ENCODE measurements at regions not wholly inside any gene's neighbourhood (a gene's known extent, or its start where the extent isn't known, plus 50 kb on each side); places are given as distances from the start of the nearest gene placed in this dataset.

DNA sequence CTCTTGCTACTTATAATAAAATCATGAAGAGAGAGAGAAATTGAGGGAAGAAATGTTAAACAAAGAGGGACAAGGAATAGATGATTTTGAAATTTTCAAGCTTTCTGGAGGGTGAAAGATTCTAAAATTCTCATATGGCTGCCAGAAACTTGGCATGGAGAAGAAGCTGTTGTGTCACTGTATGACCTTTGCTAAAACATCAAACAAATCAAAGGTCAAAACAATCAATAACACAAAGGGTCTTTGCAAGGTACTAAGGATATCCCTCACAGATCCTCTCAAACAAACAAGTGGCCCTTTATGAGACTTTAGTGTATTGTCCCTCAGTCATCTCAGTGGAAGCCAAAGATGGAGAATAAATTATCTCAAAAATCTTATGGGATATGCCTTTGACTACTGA, 1039.2 kb upstream of the MIR17HG start:
- H3K9me3 ChIP-seq (ENCODE audit: low read depth) = no peaks in the 10 kb centered on the region
- Mint-ChIP-seq H3K36me3 (no peaks in the 10 kb centered on the region), H3K4me3 (no peak overlapping the region), H3K4me1 (peaks cover 11% of the 10 kb centered on the region), H3K9me3 (peaks cover 16% of the 10 kb centered on the region), H3K27me3 (ENCODE audit: insufficient read depth, low read depth) (no peaks in the 10 kb centered on the region), H3K27ac (peak overlapping the region; percentile 9)
- no peaks in the 10 kb centered on the region for H3K79me2 ChIP-seq (ENCODE audit: low read depth)
- no peaks in the 10 kb centered on the region for H4K20me1 ChIP-seq (ENCODE audit: low read depth)
- H3K27ac ChIP-seq = peak overlapping the region; percentile 65
- no peak overlapping the region for H3K4me3 ChIP-seq
- peaks cover 16% of the 10 kb centered on the region for H3K4me1 ChIP-seq
- TF ChIP-seq EZH2phosphoT487 (IDR thresholded peaks at IDR 0.05) = no peak
- TF ChIP-seq, protein P1, sequence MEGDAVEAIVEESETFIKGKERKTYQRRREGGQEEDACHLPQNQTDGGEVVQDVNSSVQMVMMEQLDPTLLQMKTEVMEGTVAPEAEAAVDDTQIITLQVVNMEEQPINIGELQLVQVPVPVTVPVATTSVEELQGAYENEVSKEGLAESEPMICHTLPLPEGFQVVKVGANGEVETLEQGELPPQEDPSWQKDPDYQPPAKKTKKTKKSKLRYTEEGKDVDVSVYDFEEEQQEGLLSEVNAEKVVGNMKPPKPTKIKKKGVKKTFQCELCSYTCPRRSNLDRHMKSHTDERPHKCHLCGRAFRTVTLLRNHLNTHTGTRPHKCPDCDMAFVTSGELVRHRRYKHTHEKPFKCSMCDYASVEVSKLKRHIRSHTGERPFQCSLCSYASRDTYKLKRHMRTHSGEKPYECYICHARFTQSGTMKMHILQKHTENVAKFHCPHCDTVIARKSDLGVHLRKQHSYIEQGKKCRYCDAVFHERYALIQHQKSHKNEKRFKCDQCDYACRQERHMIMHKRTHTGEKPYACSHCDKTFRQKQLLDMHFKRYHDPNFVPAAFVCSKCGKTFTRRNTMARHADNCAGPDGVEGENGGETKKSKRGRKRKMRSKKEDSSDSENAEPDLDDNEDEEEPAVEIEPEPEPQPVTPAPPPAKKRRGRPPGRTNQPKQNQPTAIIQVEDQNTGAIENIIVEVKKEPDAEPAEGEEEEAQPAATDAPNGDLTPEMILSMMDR (IDR thresholded peaks at IDR 0.05) = no peak
- TF ChIP-seq EZH2 (IDR thresholded peaks at IDR 0.05) = no peak
- H3K27me3 ChIP-seq = no peaks in the 10 kb centered on the region
- peaks cover 3% of the 10 kb centered on the region for H3F3A ChIP-seq (ENCODE audit: low read depth)
- H3K4me2 ChIP-seq = peak overlapping the region; percentile 44
- no peaks in the 10 kb centered on the region for H3K36me3 ChIP-seq
- DNase-seq (ENCODE audit: low spot score) = no peak
- H3K9ac ChIP-seq = no peak overlapping the region
- H2AFZ ChIP-seq (replicated peaks) = peak overlapping the region; percentile 73

DNA sequence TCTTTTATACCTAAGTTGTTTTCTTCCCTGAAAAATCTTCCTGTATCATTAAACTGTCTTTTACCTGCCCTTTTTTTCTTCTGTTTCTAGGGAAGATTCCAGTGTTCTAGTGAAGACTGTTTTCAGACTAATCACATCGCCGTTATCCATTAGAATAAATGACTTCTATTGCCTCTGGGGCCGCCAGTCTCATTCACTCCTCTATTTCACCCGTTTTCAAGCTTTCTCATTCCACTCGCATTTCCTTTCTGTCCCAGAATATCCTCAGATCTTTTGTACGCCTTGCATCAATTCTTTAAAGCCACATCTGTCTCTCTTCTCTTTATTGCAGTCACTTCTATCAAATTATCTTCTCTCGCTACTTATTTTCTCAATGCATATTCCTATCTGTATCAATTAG, 1035.6 kb upstream of the MIR17HG start:
- DNase-seq (ENCODE audit: low spot score) = no peak
- H3K4me1 Mint-ChIP-seq = peaks cover 24% of the 10 kb centered on the region
- Histone ChIP-seq H3K36me3 (no peaks in the 10 kb centered on the region), H3K27me3 (no peaks in the 10 kb centered on the region), H3K4me1 (peaks cover 31% of the 10 kb centered on the region), H3F3A (ENCODE audit: low read depth) (peaks cover 3% of the 10 kb centered on the region), H3K4me3 (no peak overlapping the region), H4K20me1 (ENCODE audit: low read depth) (no peaks in the 10 kb centered on the region), H3K9ac (no peak overlapping the region), H3K9me3 (ENCODE audit: low read depth) (no peaks in the 10 kb centered on the region), H2AFZ (replicated peaks) (no peak overlapping the region), H3K4me2 (no peak overlapping the region), H3K27ac (no peak overlapping the region), H3K79me2 (ENCODE audit: low read depth) (no peaks in the 10 kb centered on the region)
- H3K9me3 Mint-ChIP-seq = peaks cover 18% of the 10 kb centered on the region
- no peaks in the 10 kb centered on the region for H3K27me3 Mint-ChIP-seq (ENCODE audit: insufficient read depth, low read depth)
- TF ChIP-seq EZH2phosphoT487 (IDR thresholded peaks at IDR 0.05) (no peak), EZH2 (IDR thresholded peaks at IDR 0.05) (no peak)
- TF ChIP-seq, protein P1 (IDR thresholded peaks at IDR 0.05) = no peak
- H3K36me3 Mint-ChIP-seq = peaks cover 2% of the 10 kb centered on the region
- no peak overlapping the region for H3K4me3 Mint-ChIP-seq
- no peak overlapping the region for H3K27ac Mint-ChIP-seq

DNA sequence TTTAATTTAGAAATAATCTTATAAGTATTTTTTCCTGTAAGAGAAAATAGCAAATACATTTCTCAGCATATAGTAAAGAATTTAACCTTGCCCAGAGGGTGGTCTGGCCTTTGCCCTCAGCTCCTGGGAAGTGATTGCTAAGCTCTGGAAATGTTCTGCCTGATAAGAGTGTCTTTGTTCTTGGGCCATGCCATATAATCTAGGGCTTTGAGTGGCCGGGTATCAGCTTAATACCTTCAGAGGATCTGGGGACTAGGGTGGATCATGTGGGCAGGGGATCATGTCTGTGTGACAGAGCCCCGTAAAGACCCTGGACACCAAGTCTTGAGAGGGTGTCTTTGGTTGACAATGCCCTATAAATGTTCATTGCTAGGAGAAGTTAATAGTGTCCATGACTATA, 1032.4 kb upstream of the MIR17HG start:
- peaks cover 13% of the 10 kb centered on the region for H3K4me1 Mint-ChIP-seq
- H2AFZ ChIP-seq (replicated peaks) = no peak overlapping the region

More for the DNA sequence above, 1032.4 kb upstream of the MIR17HG start:
- H3K4me1 ChIP-seq = peaks cover 21% of the 10 kb centered on the region
- no peak overlapping the region for H3K27ac ChIP-seq
- TF ChIP-seq EZH2phosphoT487 (IDR thresholded peaks at IDR 0.05) (no peak), EZH2 (IDR thresholded peaks at IDR 0.05) (no peak)
- TF ChIP-seq, protein P1 (IDR thresholded peaks at IDR 0.05) = no peak
- no peak overlapping the region for H3K9ac ChIP-seq
- H3K4me3 ChIP-seq = no peak overlapping the region
- H3K4me2 ChIP-seq = peak overlapping the region; percentile 39
- peak; percentile 79 for DNase-seq (ENCODE audit: low spot score)
- Mint-ChIP-seq H3K27me3 (ENCODE audit: insufficient read depth, low read depth) (no peaks in the 10 kb centered on the region), H3K27ac (peak overlapping the region; percentile 47), H3K36me3 (peaks cover 2% of the 10 kb centered on the region), H3K9me3 (peaks cover 4% of the 10 kb centered on the region), H3K4me3 (peak overlapping the region; percentile 30)
- no peaks in the 10 kb centered on the region for H3K9me3 ChIP-seq (ENCODE audit: low read depth)
- H3K36me3 ChIP-seq = no peaks in the 10 kb centered on the region
- H3K79me2 ChIP-seq (ENCODE audit: low read depth) = no peaks in the 10 kb centered on the region
- no peaks in the 10 kb centered on the region for H4K20me1 ChIP-seq (ENCODE audit: low read depth)
- no peaks in the 10 kb centered on the region for H3K27me3 ChIP-seq
- no peaks in the 10 kb centered on the region for H3F3A ChIP-seq (ENCODE audit: low read depth)

All from neural progenitor cell (in vitro differentiated cells).